ENCODE measurements at regions not wholly inside any gene's neighbourhood (a gene's known extent, or its start where the extent isn't known, plus 50 kb on each side); places are given as distances from the start of the nearest gene placed in this dataset.

DNA sequence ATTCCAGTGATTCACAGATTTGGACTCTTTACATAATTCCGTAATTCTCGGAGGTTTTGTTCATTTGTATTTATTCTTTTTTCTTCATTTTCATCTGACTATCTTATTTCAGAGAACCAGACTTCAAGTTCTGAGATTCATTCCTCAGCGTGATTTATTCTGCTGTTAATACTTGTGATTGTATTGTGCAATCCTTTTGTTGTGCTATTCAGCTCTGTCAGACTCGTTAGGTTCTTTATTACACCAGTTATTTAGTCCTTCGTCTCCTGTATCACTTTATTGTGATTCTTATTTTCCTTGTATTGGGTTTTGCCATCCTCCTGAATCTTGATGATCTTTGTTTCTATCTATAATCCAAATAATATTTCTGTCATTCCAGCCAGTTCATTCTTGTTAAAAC lies 529.3 kb upstream of the LRRTM4 start:
- no peak for TF ChIP-seq SPI1 (IDR thresholded peaks at IDR 0.05; ENCODE audit: borderline replicate concordance, low read depth)
- no peak overlapping the region for H3K27ac ChIP-seq (replicated peaks)
- no peaks in the 10 kb centered on the region for H3K27me3 ChIP-seq (ENCODE audit: insufficient read depth, poor library complexity, severe bottlenecking)
- no peak for DNase-seq (ENCODE audit: low read depth in 1 of 2, low spot score in 1 of 2)
- no peak overlapping the region for H3K4me3 ChIP-seq (replicated peaks; ENCODE audit: insufficient read depth, low read length)

- DNase-seq (ENCODE audit: low read depth in 1 of 2, low spot score in 1 of 2): no peak
- TF ChIP-seq POLR2AphosphoS5 (IDR thresholded peaks at IDR 0.05; ENCODE audit: low read depth) (no peak), GABPA (IDR thresholded peaks at IDR 0.05; ENCODE audit: low read depth) (no peak), SPI1 (IDR thresholded peaks at IDR 0.05; ENCODE audit: borderline replicate concordance, low read depth) (no peak)
- TF ChIP-seq, protein P1, sequence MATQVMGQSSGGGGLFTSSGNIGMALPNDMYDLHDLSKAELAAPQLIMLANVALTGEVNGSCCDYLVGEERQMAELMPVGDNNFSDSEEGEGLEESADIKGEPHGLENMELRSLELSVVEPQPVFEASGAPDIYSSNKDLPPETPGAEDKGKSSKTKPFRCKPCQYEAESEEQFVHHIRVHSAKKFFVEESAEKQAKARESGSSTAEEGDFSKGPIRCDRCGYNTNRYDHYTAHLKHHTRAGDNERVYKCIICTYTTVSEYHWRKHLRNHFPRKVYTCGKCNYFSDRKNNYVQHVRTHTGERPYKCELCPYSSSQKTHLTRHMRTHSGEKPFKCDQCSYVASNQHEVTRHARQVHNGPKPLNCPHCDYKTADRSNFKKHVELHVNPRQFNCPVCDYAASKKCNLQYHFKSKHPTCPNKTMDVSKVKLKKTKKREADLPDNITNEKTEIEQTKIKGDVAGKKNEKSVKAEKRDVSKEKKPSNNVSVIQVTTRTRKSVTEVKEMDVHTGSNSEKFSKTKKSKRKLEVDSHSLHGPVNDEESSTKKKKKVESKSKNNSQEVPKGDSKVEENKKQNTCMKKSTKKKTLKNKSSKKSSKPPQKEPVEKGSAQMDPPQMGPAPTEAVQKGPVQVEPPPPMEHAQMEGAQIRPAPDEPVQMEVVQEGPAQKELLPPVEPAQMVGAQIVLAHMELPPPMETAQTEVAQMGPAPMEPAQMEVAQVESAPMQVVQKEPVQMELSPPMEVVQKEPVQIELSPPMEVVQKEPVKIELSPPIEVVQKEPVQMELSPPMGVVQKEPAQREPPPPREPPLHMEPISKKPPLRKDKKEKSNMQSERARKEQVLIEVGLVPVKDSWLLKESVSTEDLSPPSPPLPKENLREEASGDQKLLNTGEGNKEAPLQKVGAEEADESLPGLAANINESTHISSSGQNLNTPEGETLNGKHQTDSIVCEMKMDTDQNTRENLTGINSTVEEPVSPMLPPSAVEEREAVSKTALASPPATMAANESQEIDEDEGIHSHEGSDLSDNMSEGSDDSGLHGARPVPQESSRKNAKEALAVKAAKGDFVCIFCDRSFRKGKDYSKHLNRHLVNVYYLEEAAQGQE (IDR thresholded peaks at IDR 0.05; ENCODE audit: insufficient replicate concordance, low read depth): no peak
- TF ChIP-seq, protein P2, sequence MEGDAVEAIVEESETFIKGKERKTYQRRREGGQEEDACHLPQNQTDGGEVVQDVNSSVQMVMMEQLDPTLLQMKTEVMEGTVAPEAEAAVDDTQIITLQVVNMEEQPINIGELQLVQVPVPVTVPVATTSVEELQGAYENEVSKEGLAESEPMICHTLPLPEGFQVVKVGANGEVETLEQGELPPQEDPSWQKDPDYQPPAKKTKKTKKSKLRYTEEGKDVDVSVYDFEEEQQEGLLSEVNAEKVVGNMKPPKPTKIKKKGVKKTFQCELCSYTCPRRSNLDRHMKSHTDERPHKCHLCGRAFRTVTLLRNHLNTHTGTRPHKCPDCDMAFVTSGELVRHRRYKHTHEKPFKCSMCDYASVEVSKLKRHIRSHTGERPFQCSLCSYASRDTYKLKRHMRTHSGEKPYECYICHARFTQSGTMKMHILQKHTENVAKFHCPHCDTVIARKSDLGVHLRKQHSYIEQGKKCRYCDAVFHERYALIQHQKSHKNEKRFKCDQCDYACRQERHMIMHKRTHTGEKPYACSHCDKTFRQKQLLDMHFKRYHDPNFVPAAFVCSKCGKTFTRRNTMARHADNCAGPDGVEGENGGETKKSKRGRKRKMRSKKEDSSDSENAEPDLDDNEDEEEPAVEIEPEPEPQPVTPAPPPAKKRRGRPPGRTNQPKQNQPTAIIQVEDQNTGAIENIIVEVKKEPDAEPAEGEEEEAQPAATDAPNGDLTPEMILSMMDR (IDR thresholded peaks at IDR 0.05; ENCODE audit: insufficient read depth, low read length): no peak
- Histone ChIP-seq H3K27me3 (ENCODE audit: insufficient read depth, poor library complexity, severe bottlenecking) (no peaks in the 10 kb centered on the region), H3K4me3 (replicated peaks; ENCODE audit: insufficient read depth, low read length) (no peak overlapping the region), H3K27ac (replicated peaks) (no peak overlapping the region)
Measured at GRCh38 chr2:78056976-78057375, 534.8 kb upstream of the LRRTM4 start.

GRCh38 chr2:78061301-78061700 lies 539.1 kb upstream of the LRRTM4 start:
- DNase-seq (ENCODE audit: low read depth in 1 of 2, low spot score in 1 of 2): no peak
- Histone ChIP-seq H3K27me3 (ENCODE audit: insufficient read depth, poor library complexity, severe bottlenecking) (no peaks in the 10 kb centered on the region), H3K27ac (replicated peaks) (no peak overlapping the region), H3K4me3 (replicated peaks; ENCODE audit: insufficient read depth, low read length) (no peak overlapping the region)
- TF ChIP-seq, protein P2 (IDR thresholded peaks at IDR 0.05; ENCODE audit: insufficient read depth, low read length): no peak
- no peak for TF ChIP-seq GABPA (IDR thresholded peaks at IDR 0.05; ENCODE audit: low read depth)
- TF ChIP-seq POLR2AphosphoS5 (IDR thresholded peaks at IDR 0.05; ENCODE audit: low read depth): no peak
- TF ChIP-seq SPI1 (IDR thresholded peaks at IDR 0.05; ENCODE audit: borderline replicate concordance, low read depth): no peak
- TF ChIP-seq, protein P1 (IDR thresholded peaks at IDR 0.05; ENCODE audit: insufficient replicate concordance, low read depth): no peak

- H3K4me3 ChIP-seq (replicated peaks; ENCODE audit: insufficient read depth, low read length): no peak overlapping the region
- no peaks in the 10 kb centered on the region for H3K27me3 ChIP-seq (ENCODE audit: insufficient read depth, poor library complexity, severe bottlenecking)
- DNase-seq (ENCODE audit: low read depth in 1 of 2, low spot score in 1 of 2): no peak
- H3K27ac ChIP-seq (replicated peaks): no peak overlapping the region
- TF ChIP-seq GABPA (IDR thresholded peaks at IDR 0.05; ENCODE audit: low read depth) (no peak), POLR2AphosphoS5 (IDR thresholded peaks at IDR 0.05; ENCODE audit: low read depth) (no peak)
Measured at GRCh38 chr2:78061732-78062131, 539.6 kb upstream of the LRRTM4 start.

GRCh38 chr2:78063246-78064020 lies 541.3 kb upstream of the LRRTM4 start:
- H3K4me3 ChIP-seq (replicated peaks; ENCODE audit: insufficient read depth, low read length): no peak overlapping the region
- H3K27me3 ChIP-seq (ENCODE audit: insufficient read depth, poor library complexity, severe bottlenecking): no peaks in the 10 kb centered on the region
- TF ChIP-seq POLR2AphosphoS5 (IDR thresholded peaks at IDR 0.05; ENCODE audit: low read depth) (no peak), GABPA (IDR thresholded peaks at IDR 0.05; ENCODE audit: low read depth) (no peak), SPI1 (IDR thresholded peaks at IDR 0.05; ENCODE audit: borderline replicate concordance, low read depth) (no peak)
- TF ChIP-seq, protein P2 (IDR thresholded peaks at IDR 0.05; ENCODE audit: insufficient read depth, low read length): no peak
- TF ChIP-seq, protein P1 (IDR thresholded peaks at IDR 0.05; ENCODE audit: insufficient replicate concordance, low read depth): no peak
- H3K27ac ChIP-seq (replicated peaks): no peak overlapping the region
- no peak for DNase-seq (ENCODE audit: low read depth in 1 of 2, low spot score in 1 of 2)
